GM19023 (cell line): ENCODE measurements at regions not wholly inside any gene's neighbourhood (a gene's known extent, or its start where the extent isn't known, plus 50 kb on each side); places are given as distances from the start of the nearest gene placed in this dataset.

ENCODE experiments used
- ATAC-seq: cut with Tn5 transposase; IDR thresholded peaks from one replicate; pipeline ENCODE4 v1.9.1; 2021; ENCODE audit warnings: mild to moderate bottlenecking, moderate library complexity; ENCODE audit not compliant: unreplicated experiment

- no peak for ATAC-seq
These were observed 225.7 kb downstream of the NUAK1 start for GRCh38 chr12:105912882-105913678.

- ATAC-seq: no peak
These were observed 222.6 kb downstream of the NUAK1 start for GRCh38 chr12:105915997-105916759.

DNA sequence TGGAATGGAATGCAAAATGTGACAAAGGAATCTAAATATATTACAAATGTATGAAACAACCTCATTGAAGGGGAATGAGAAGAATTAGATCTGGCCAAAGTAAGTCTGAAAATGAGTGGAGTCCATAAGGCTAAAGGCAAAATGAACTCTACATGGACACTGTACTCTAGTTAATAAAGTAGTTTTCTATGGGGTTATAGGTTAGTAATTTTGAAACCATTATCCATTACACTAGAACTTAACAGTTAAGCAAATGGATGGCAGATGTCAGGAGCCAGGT, 222.1 kb downstream of the NUAK1 start:
- no peak for ATAC-seq

DNA sequence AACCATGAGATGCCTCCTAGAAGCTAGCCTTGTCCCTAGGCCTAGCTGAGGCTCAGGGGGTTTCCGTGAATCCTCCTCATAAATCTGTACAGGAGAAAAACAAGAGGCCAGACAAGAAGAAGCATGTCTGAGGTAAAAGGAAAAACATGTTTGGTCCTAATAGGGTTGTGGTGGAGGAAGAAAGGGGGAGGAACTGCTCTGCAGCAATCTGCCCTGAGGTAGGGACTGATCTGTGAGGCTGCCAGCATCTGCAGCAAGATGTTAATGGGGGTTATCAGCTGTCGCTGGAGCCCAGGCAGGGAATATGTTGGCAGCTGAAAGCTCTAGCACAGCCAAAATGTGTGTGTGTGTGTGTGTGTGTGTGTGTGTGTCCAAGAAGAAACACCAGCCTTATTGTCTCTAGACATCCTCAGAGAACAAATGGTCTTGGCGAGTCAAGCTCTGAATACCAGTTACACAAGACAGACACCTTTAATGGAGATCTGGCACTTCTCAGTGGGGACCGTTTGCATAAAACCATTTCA, 218.5 kb downstream of the NUAK1 start:
- ATAC-seq: no peak

DNA sequence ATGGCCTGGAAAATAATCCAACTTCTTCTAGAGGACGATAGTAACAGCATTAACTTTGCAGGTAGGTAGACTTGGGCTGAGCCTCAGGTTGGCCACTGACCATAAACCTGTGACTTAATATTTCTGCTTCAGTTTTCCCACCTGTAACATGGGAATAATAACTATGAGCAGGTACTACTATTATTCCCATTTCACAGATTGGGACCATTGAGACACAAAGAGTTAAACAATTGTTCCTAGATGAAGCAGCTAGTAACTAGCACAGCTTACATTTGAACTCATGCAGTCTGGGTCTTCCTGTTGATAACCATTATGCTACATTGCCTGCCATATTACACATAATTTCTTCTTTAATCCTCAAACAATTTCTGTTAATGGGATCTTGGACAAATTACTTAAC, 217.7 kb downstream of the NUAK1 start:
- ATAC-seq: no peak

DNA sequence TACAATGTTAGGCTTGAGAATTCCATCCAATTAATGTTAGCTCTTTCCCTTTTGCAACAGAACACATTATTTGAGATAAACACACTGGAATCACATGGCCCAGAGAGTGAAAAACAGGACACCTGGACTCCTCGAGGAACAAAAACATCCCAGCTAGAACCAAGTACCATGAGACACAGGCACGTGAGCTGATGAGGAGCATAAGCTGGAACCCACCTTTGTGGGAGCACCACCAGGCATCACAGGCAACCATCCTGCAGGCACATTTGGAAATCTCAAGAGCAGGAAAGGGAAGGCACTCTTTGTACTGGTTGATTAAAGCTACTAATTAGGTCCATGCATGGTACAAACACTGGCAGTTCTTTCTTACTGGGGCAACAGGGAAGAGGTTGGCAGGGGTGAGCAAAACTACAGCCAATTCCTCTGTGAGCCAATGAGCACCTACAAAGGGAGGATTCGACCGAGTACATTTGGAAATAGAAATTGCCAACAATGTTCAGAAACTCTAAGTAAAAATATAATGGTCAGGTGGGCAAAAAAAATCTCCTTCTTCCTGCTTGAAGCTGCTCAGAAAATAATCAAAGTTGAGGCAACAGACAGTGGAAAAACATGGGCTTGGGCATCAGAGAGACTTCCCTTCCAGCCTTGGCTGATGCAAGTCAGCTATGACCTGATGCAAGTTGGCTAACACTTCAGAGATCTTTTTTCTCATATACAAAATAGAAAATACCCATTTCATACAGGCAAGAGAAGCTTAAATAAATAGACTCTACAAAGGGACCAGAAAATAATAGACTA, 216.7 kb downstream of the NUAK1 start:
- ATAC-seq: no peak

- ATAC-seq: no peak
These were observed 216.1 kb downstream of the NUAK1 start for GRCh38 chr12:105922670-105923102.

GRCh38 chr12:105924526-105925208, 214.1 kb downstream of the NUAK1 start:
- ATAC-seq: no peak

GRCh38 chr12:105927564-105927963, 211.2 kb downstream of the NUAK1 start:
- no peak for ATAC-seq

GRCh38 chr12:105928436-105928835, 210.3 kb downstream of the NUAK1 start:
- ATAC-seq: no peak

DNA sequence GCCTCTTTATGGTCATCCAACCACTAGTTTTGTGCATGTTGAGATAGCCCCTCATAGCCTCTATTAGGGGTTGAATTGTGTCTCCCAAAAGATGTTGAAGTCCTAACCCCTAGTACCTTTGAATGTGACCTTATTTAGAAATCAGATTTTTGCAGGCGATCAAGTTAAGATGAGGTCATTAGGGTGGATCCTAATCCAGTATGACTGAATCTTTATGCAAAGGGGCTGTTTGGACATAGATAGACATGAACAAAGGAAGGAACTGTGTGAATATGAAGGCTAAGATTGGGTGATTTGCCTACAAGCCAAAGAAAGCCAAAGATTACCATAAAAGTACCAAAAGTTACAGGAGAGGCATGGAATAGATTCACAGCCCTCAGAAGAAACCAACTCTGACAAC, 209.6 kb downstream of the NUAK1 start:
- ATAC-seq: no peak

DNA sequence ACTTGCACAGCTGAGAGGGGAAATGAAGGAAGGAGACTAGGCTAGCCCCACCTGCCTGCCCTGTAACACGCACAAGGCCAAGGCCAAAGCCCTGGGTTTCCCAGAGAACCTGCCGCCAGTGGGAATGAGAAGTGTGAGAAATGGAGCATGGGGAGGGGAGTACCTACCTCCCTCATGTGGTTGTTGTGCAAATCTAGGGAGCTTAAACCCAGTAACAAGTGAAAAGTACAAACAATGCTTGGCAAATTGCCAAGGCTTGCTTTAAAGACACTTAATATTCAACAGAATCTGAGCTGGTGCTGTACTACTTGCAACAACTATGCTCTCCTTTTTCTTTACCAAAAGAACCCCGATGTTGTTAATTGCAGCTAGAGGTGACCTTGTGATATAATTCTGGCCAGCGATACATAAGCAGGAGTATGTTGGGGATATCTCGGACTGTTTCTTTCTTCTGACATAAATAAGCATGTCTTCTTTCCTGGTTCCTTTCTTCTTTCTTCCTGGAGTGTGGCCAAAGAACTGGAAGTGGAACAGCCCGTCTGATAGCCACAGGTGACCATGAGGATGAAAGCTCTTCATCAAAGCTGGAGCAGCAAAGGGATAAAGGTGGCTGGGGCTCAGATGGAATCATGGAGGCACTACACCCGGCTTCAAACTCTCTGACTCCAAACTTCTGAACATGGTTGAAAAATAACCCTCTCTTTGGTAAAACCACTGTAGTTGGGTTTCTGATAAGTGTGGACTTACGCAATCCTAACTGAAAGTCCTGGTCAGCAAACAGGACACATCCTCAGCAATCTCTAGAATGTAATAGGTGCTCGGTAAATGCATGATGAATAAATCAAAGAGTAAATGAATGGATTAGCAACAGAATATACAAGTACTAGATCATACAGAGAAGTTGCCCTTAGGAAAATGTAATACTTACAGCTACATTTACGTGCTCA, 207.9 kb downstream of the NUAK1 start:
- ATAC-seq: no peak

GRCh38 chr12:105931762-105932570, 206.8 kb downstream of the NUAK1 start:
- no peak for ATAC-seq

- no peak for ATAC-seq
These were observed 204.8 kb downstream of the NUAK1 start for GRCh38 chr12:105933671-105934665.

- ATAC-seq: no peak
These were observed 203.6 kb downstream of the NUAK1 start for GRCh38 chr12:105935106-105935505.

DNA sequence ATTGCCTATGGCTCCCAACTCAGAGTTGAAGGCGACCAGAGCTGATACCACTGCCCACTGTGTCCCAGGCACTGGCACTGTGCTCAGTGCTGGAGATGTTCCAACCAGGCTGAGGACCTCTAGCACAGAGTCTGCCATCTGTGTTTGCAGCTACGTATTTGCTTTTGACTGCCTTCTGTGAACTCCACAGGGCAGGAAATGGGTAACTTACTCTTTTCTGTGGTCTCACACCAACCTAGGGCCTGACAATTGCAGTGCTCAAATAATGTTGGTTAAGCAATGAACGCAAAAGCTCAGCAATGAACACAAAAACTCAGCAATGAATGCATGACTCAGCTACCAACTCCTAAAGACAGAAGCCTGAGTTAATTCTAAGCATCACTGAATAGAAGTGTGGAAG, 202.8 kb downstream of the NUAK1 start:
- no peak for ATAC-seq

DNA sequence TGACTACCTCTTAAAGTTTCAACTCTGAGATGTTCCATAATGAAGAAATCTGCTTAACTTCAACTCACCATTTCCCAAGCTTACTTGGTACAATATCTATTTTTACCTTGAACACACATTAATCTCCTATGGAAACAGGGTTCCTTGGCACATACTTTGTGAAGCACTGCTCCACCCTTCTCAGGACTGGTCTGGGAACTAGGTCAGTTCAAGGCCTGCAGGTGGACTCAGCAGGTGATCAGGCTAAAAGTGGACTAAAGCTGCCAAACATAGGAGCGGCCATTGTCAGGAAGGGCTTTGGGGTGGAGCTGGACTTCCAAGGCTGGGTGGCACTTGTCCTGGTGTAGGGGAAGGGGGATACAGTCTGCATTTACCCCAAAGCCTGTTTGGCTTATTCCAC, 202.3 kb downstream of the NUAK1 start:
- no peak for ATAC-seq

- no peak for ATAC-seq
These were observed 201.7 kb downstream of the NUAK1 start for GRCh38 chr12:105937009-105937408.
